PC-3 (cell line): ENCODE measurements at regions not wholly inside any gene's neighbourhood (a gene's known extent, or its start where the extent isn't known, plus 50 kb on each side); places are given as distances from the start of the nearest gene placed in this dataset.

Source experiments
- EZH2 ChIP-seq: fragments of 300-600 bp; sonication (generic); IDR thresholded peaks from one replicate; pipeline ENCODE4 v1.6.1; 2017; ENCODE audit warnings: antibody characterized with exemption, mild to moderate bottlenecking, low read length; ENCODE audit not compliant: unreplicated experiment
- EZH2phosphoT487 ChIP-seq: fragments of 300-600 bp; sonication (generic); IDR thresholded peaks from 2 replicates; pipeline ENCODE4 v1.6.1; 2018; ENCODE audit warnings: mild to moderate bottlenecking, antibody characterized with exemption, low read length, borderline replicate concordance
- TF ChIP-seq, protein P1 (sequence below): fragments of 300-600 bp; sonication (generic); conservative IDR thresholded peaks from 2 replicates; pipeline ENCODE4 v1.5.1; 2017; ENCODE audit warnings: antibody characterized with exemption, low read depth, mild to moderate bottlenecking, low read length

DNA sequence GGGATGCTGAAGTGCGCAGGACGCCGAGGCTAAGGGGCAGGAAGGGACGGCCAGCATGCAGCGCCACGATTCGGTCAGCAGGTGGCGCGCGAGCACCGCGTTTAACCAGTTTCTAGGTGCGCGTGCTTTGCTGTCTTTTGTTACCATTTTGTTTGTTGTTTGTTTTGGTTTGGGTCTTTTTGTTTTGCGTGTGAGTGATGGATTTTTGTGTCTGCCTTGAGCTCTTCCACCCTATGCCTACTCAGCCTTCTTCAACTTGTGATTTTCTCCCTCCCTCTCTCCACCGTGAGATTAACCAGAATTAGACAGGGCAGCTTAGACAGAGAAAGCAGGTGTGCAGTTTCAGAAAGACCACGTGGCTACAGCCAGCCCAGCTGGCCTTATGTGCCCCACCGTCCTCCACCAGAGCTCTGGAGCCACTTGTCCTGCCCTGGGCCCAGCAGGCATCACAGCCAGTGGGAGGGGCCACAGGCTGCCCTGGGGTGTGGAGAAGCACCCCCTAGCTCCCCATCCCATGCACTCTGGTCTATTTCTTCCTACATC lies 180.2 kb downstream of the RNF144A start:
- TF ChIP-seq, protein P1, sequence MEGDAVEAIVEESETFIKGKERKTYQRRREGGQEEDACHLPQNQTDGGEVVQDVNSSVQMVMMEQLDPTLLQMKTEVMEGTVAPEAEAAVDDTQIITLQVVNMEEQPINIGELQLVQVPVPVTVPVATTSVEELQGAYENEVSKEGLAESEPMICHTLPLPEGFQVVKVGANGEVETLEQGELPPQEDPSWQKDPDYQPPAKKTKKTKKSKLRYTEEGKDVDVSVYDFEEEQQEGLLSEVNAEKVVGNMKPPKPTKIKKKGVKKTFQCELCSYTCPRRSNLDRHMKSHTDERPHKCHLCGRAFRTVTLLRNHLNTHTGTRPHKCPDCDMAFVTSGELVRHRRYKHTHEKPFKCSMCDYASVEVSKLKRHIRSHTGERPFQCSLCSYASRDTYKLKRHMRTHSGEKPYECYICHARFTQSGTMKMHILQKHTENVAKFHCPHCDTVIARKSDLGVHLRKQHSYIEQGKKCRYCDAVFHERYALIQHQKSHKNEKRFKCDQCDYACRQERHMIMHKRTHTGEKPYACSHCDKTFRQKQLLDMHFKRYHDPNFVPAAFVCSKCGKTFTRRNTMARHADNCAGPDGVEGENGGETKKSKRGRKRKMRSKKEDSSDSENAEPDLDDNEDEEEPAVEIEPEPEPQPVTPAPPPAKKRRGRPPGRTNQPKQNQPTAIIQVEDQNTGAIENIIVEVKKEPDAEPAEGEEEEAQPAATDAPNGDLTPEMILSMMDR = peak; percentile 97
- TF ChIP-seq EZH2 (no peak), EZH2phosphoT487 (no peak)
